ENCODE measurements at regions not wholly inside any gene's neighbourhood (a gene's known extent, or its start where the extent isn't known, plus 50 kb on each side); places are given as distances from the start of the nearest gene placed in this dataset.

DNA sequence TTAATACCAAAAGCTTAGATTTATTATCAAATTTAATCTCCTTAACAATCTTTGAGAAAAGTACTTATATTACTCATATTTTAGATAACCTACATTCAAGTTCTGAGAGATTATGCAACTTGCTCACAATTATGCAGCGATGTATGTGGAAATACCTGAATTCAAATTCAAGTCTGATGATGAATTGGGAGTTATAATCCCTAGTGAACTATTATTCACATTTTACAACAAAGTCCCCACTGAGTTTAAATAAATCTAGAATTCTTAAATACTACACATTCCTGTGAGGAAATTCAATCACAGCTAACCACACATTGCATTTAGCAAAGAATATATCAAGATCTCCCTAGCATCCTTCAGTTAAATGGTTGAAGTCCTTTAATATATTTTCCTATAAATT is 278.4 kb downstream of the NOL4 start:
- CTCF ChIA-PET, result no interaction called here

DNA sequence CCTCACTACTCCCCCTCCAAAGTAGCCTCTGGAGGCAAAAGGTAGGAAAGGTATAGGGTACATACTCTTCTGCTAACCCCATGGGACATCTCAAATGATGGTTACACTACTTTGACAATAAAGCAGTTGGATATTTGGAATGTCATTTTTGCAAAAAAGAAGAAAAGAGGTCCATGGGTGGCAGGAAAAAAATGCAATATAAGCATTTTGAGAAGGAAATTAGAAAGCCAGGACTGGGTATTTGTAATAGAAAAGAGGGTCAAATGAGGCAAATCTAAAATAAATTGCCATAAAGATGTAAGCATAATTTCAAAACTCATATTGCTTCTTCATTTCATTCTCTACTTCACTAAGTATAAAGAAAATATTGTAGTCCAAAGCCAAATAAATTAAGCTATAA is 280.2 kb downstream of the NOL4 start:
- Histone ChIP-seq H3K4me1 (ENCODE audit: control insufficient read depth, insufficient read depth, low read length) (no peaks in the 10 kb centered on the region), H3K9me3 (ENCODE audit: control insufficient read depth, insufficient read depth, low read depth, low read length) (no peaks in the 10 kb centered on the region), H3K36me3 (ENCODE audit: control insufficient read depth in 2 of 2, insufficient read depth in 1 of 2, low read length in 2 of 2) (no peaks in the 10 kb centered on the region), H3K27ac (ENCODE audit: extremely low read depth, low read depth, low read length) (no peak overlapping the region), H3K4me3 (ENCODE audit: low read depth, low read length) (no peak overlapping the region)
- ChIA-PET POLR2A (no interaction called here), CTCF (interaction anchor here (1.1 kb wide), 1 partner anchor 10 kb away, joined by 3 read pairs; no protein-coding TSS in a partner anchor)
- TF ChIP-seq ZNF76 (tag by site-specific recombination; IDR thresholded peaks at IDR 0.05; ENCODE audit: borderline replicate concordance, low read depth) (no peak), ZNF146 (tag by site-specific recombination; IDR thresholded peaks at IDR 0.05) (no peak), OSR2 (tag by site-specific recombination; IDR thresholded peaks at IDR 0.05) (no peak), ZFHX2 (tag by site-specific recombination; conservative IDR thresholded peaks at IDR 0.05) (no peak), ZNF169 (tag by site-specific recombination; IDR thresholded peaks at IDR 0.05) (no peak), KLF8 (tag by site-specific recombination; IDR thresholded peaks at IDR 0.05) (no peak)
- TF ChIP-seq, protein P1, sequence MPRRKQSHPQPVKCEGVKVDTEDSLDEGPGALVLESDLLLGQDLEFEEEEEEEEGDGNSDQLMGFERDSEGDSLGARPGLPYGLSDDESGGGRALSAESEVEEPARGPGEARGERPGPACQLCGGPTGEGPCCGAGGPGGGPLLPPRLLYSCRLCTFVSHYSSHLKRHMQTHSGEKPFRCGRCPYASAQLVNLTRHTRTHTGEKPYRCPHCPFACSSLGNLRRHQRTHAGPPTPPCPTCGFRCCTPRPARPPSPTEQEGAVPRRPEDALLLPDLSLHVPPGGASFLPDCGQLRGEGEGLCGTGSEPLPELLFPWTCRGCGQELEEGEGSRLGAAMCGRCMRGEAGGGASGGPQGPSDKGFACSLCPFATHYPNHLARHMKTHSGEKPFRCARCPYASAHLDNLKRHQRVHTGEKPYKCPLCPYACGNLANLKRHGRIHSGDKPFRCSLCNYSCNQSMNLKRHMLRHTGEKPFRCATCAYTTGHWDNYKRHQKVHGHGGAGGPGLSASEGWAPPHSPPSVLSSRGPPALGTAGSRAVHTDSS (tag by site-specific recombination; IDR thresholded peaks at IDR 0.05), result no peak
- TF ChIP-seq, protein P2, sequence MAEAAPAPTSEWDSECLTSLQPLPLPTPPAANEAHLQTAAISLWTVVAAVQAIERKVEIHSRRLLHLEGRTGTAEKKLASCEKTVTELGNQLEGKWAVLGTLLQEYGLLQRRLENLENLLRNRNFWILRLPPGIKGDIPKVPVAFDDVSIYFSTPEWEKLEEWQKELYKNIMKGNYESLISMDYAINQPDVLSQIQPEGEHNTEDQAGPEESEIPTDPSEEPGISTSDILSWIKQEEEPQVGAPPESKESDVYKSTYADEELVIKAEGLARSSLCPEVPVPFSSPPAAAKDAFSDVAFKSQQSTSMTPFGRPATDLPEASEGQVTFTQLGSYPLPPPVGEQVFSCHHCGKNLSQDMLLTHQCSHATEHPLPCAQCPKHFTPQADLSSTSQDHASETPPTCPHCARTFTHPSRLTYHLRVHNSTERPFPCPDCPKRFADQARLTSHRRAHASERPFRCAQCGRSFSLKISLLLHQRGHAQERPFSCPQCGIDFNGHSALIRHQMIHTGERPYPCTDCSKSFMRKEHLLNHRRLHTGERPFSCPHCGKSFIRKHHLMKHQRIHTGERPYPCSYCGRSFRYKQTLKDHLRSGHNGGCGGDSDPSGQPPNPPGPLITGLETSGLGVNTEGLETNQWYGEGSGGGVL (tag by site-specific recombination; IDR thresholded peaks at IDR 0.05), result no peak
- TF ChIP-seq, protein P3, sequence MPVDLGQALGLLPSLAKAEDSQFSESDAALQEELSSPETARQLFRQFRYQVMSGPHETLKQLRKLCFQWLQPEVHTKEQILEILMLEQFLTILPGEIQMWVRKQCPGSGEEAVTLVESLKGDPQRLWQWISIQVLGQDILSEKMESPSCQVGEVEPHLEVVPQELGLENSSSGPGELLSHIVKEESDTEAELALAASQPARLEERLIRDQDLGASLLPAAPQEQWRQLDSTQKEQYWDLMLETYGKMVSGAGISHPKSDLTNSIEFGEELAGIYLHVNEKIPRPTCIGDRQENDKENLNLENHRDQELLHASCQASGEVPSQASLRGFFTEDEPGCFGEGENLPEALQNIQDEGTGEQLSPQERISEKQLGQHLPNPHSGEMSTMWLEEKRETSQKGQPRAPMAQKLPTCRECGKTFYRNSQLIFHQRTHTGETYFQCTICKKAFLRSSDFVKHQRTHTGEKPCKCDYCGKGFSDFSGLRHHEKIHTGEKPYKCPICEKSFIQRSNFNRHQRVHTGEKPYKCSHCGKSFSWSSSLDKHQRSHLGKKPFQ (tag by site-specific recombination; IDR thresholded peaks at IDR 0.05), result no peak

More for the DNA sequence above, 278.4 kb downstream of the NOL4 start:
- Histone ChIP-seq H3K36me3 (ENCODE audit: control insufficient read depth in 2 of 2, insufficient read depth in 1 of 2, low read length in 2 of 2) (no peaks in the 10 kb centered on the region), H3K4me1 (ENCODE audit: control insufficient read depth, insufficient read depth, low read length) (no peaks in the 10 kb centered on the region), H3K4me3 (ENCODE audit: low read depth, low read length) (no peak overlapping the region), H3K9me3 (ENCODE audit: control insufficient read depth, insufficient read depth, low read depth, low read length) (no peaks in the 10 kb centered on the region), H3K27ac (ENCODE audit: extremely low read depth, low read depth, low read length) (no peak overlapping the region)
- POLR2A ChIA-PET, result no interaction called here
- TF ChIP-seq KLF9 (tag by site-specific recombination; IDR thresholded peaks at IDR 0.05; ENCODE audit: low read depth) (no peak), ZNF521 (tag by site-specific recombination; IDR thresholded peaks at IDR 0.05) (no peak), ZNF121 (tag by site-specific recombination; IDR thresholded peaks at IDR 0.05) (no peak), ZNF785 (tag by site-specific recombination; IDR thresholded peaks at IDR 0.05) (no peak), ZNF354C (tag by site-specific recombination; IDR thresholded peaks at IDR 0.05; ENCODE audit: borderline replicate concordance, low read depth) (no peak), HOXA7 (CRISPR knock-in tag; IDR thresholded peaks at IDR 0.05; ENCODE audit: borderline replicate concordance) (no peak), ZNF112 (tag by site-specific recombination; IDR thresholded peaks at IDR 0.05) (no peak), ZNF175 (tag by site-specific recombination; IDR thresholded peaks at IDR 0.05) (no peak), ZNF324 (tag by site-specific recombination; IDR thresholded peaks at IDR 0.05) (no peak)
- TF ChIP-seq, protein P4, sequence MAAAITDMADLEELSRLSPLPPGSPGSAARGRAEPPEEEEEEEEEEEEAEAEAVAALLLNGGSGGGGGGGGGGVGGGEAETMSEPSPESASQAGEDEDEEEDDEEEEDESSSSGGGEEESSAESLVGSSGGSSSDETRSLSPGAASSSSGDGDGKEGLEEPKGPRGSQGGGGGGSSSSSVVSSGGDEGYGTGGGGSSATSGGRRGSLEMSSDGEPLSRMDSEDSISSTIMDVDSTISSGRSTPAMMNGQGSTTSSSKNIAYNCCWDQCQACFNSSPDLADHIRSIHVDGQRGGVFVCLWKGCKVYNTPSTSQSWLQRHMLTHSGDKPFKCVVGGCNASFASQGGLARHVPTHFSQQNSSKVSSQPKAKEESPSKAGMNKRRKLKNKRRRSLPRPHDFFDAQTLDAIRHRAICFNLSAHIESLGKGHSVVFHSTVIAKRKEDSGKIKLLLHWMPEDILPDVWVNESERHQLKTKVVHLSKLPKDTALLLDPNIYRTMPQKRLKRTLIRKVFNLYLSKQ (tag by site-specific recombination; IDR thresholded peaks at IDR 0.05; ENCODE audit: borderline replicate concordance), result no peak
- TF ChIP-seq, protein P5, sequence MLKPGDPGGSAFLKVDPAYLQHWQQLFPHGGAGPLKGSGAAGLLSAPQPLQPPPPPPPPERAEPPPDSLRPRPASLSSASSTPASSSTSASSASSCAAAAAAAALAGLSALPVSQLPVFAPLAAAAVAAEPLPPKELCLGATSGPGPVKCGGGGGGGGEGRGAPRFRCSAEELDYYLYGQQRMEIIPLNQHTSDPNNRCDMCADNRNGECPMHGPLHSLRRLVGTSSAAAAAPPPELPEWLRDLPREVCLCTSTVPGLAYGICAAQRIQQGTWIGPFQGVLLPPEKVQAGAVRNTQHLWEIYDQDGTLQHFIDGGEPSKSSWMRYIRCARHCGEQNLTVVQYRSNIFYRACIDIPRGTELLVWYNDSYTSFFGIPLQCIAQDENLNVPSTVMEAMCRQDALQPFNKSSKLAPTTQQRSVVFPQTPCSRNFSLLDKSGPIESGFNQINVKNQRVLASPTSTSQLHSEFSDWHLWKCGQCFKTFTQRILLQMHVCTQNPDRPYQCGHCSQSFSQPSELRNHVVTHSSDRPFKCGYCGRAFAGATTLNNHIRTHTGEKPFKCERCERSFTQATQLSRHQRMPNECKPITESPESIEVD (tag by site-specific recombination; IDR thresholded peaks at IDR 0.05), result no peak
- TF ChIP-seq, protein P6, sequence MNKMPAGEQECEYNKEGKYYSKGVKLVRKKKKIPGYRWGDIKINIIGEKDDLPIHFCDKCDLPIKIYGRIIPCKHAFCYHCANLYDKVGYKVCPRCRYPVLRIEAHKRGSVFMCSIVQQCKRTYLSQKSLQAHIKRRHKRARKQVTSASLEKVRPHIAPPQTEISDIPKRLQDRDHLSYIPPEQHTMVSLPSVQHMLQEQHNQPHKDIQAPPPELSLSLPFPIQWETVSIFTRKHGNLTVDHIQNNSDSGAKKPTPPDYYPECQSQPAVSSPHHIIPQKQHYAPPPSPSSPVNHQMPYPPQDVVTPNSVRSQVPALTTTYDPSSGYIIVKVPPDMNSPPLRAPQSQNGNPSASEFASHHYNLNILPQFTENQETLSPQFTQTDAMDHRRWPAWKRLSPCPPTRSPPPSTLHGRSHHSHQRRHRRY (tag by site-specific recombination; IDR thresholded peaks at IDR 0.05), result no peak

Data from HEK293 (cell line).